Kasumi-1 (cell line): ENCODE measurements at regions not wholly inside any gene's neighbourhood (a gene's known extent, or its start where the extent isn't known, plus 50 kb on each side); places are given as distances from the start of the nearest gene placed in this dataset.

ENCODE experiments used
- DNase-seq, 2 experiments: peaks; one replicate each; lab custom pipeline; 2025; lab: John Stamatoyannopoulos, UW

- DNase-seq, result no peak
Measured at GRCh38 chr6:108778421-108779186, 69.6 kb upstream of the ARMC2 start.

GRCh38 chr6:108779536-108780275, 68.5 kb upstream of the ARMC2 start:
- DNase-seq, result no peak

- DNase-seq, result no peak
Measured at GRCh38 chr6:108780784-108781183, 67.4 kb upstream of the ARMC2 start.

- no peak for DNase-seq
Measured at GRCh38 chr6:108781419-108782100, 66.7 kb upstream of the ARMC2 start.

- peak; percentile 79 to 81 for DNase-seq
Measured at GRCh38 chr6:108782179-108783041, 65.8 kb upstream of the ARMC2 start.

- no peak for DNase-seq
Measured at GRCh38 chr6:108785653-108786052, 62.6 kb upstream of the ARMC2 start.

- no peak for DNase-seq
Measured at GRCh38 chr6:108788416-108788815, 59.8 kb upstream of the ARMC2 start.

GRCh38 chr6:108789475-108789874, 58.7 kb upstream of the ARMC2 start:
- DNase-seq, result no peak

GRCh38 chr6:108791700-108792099, 56.5 kb upstream of the ARMC2 start:
- DNase-seq, result no peak

GRCh38 chr6:108793516-108794251, 54.5 kb upstream of the ARMC2 start:
- no peak for DNase-seq

GRCh38 chr6:108795122-108795521, 53.1 kb upstream of the ARMC2 start:
- no peak for DNase-seq

GRCh38 chr6:108795814-108796213, 52.4 kb upstream of the ARMC2 start:
- no peak for DNase-seq

GRCh38 chr6:108796875-108797274, 51.3 kb upstream of the ARMC2 start:
- no peak for DNase-seq

- DNase-seq, result no peak
Measured at GRCh38 chr6:108797951-108798669, 50.1 kb upstream of the ARMC2 start.
